Kidney (tissue), 13 donors: ENCODE measurements at regions not wholly inside any gene's neighbourhood (a gene's known extent, or its start where the extent isn't known, plus 50 kb on each side); places are given as distances from the start of the nearest gene placed in this dataset.
A peak's percentile ranks its signal among the peaks of the same experiment; 100 is the strongest.

Experiments
- DNase-seq, 5 donors: peaks; one replicate each; pipeline ENCODE4 v3.0.0-alpha.2; 2013 to 2020
- FAIRE-seq: peaks from 2 replicates; lab custom pipeline; 2012; peaks lifted over from hg19 to GRCh38; lab: Jason Lieb, UNC
- H3K27ac ChIP-seq, 2 donors: one replicate each; pipeline ENCODE4 v1.7.0; 2013; ENCODE audit warnings: low read depth in 2 of 2, low read length in 2 of 2, inconsistent platforms in 1 of 2
- H3K27me3 ChIP-seq: one replicate; pipeline ENCODE4 v1.7.1; 2013; ENCODE audit warnings: low read length, inconsistent platforms; ENCODE audit not compliant: control insufficient read depth, insufficient read depth
- H3K36me3 ChIP-seq, 3 donors: one replicate each; pipeline versions ENCODE4 v1.7.0 to v1.7.1; 2013; ENCODE audit warnings: low read length in 3 of 3, control low read depth in 1 of 3, inconsistent platforms in 1 of 3; ENCODE audit not compliant: insufficient read depth in 3 of 3, control insufficient read depth in 2 of 3
- H3K4me1 ChIP-seq, 3 donors: one replicate each; pipeline versions ENCODE4 v1.7.0 to v1.7.1; 2013; ENCODE audit warnings: low read length in 3 of 3, inconsistent platforms in 1 of 3, low read depth in 1 of 3; ENCODE audit not compliant: control insufficient read depth in 2 of 3, insufficient read depth in 2 of 3
- H3K4me3 ChIP-seq, 3 donors: one replicate each; pipeline versions ENCODE4 v1.7.0 to v1.8.1; 2013; ENCODE audit warnings: low read length in 3 of 3, control low read depth in 1 of 3, inconsistent platforms in 1 of 3
- H3K9ac ChIP-seq, 3 donors: one replicate each; pipeline versions ENCODE4 v1.7.0 to v1.7.1; 2013; ENCODE audit warnings: low read length in 3 of 3, control low read depth in 1 of 3, inconsistent platforms in 1 of 3
- H3K9me3 ChIP-seq, 3 donors: one replicate each; pipeline versions ENCODE4 v1.7.0 to v1.7.1; 2013; ENCODE audit warnings: low read length in 3 of 3, control low read depth in 1 of 3, inconsistent platforms in 1 of 3; ENCODE audit not compliant: control insufficient read depth in 2 of 3, insufficient read depth in 1 of 3
- intact Hi-C: fragments of 100-400 bp; cut with DNase I; formaldehyde crosslinking; loops from one replicate; pipeline ENCODE4 v1.11.1; 2022
- TF ChIP-seq, protein P1 (sequence below): IDR thresholded peaks from 3 replicates; pipeline ENCODE4 v1.5.1; 2012; ENCODE audit warnings: mild to moderate bottlenecking, moderate library complexity, borderline replicate concordance; ENCODE audit not compliant: insufficient read depth; ENCODE audit errors: extremely low read depth
- donor health status: control.
- donor health status: control.
- donor health status: control.
- donor health status: control.
- donor health status: control.
- donor health status: DM: yes; HTN: yes; CAD: no.
- donor health status: Normal renal cell carcinoma (clear cell type).

DNA sequence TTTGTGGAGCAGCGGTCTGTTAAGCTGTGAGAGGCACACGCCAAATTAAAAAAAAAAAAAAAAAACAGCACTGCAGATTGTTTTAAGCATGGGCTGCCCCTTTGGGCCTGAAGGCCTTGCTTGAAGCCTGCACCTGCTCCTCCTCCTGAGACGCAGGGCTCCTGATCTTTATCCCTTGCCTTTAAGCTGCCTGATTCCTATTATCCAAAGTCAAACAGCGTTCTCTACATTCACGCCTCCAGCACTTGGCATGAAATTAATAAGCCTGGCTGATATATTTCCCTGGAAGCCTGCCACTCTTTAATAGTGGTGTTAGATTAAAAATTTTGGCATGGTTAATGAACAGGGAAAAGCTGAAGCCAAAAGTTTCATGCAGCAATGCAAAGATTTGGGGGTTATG lies 163.9 kb downstream of the FAXC start:
- no peaks in the 10 kb centered on the region for H3K4me1 ChIP-seq
- TF ChIP-seq, protein P1, sequence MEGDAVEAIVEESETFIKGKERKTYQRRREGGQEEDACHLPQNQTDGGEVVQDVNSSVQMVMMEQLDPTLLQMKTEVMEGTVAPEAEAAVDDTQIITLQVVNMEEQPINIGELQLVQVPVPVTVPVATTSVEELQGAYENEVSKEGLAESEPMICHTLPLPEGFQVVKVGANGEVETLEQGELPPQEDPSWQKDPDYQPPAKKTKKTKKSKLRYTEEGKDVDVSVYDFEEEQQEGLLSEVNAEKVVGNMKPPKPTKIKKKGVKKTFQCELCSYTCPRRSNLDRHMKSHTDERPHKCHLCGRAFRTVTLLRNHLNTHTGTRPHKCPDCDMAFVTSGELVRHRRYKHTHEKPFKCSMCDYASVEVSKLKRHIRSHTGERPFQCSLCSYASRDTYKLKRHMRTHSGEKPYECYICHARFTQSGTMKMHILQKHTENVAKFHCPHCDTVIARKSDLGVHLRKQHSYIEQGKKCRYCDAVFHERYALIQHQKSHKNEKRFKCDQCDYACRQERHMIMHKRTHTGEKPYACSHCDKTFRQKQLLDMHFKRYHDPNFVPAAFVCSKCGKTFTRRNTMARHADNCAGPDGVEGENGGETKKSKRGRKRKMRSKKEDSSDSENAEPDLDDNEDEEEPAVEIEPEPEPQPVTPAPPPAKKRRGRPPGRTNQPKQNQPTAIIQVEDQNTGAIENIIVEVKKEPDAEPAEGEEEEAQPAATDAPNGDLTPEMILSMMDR, result no peak
- DNase-seq (peak in 1 of 5 donors; percentile 3), FAIRE-seq (no peak)
- no peaks in the 10 kb centered on the region for H3K27me3 ChIP-seq
- no peaks in the 10 kb centered on the region for H3K36me3 ChIP-seq
- peaks cover 0 to 5% (median 0%) of the 10 kb centered on the region in 3 donors for H3K9me3 ChIP-seq
- no peak overlapping the region for H3K9ac ChIP-seq
- H3K27ac ChIP-seq, result no peak overlapping the region
- H3K4me3 ChIP-seq, result no peak overlapping the region
- intact Hi-C loops, result no loop called here

DNA sequence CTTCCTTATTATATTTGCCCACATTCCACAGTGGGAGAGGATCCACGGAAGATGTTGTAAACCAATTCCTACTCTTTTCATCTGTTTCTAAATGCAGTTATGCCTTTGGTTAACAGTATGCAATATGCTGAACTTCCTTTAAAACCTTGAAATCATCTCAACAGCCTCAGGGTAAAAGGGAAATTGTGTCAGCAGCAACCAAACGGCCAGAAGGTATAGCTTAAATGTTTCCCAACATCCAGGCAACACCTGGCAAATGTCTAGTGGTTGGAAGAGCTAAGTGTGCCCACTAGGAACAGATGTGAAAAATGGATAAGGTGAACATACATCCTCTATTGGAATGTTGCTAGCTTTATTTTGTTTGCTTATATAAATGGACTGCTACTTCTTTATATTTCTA lies 164.8 kb downstream of the FAXC start:
- intact Hi-C loops, result no loop called here
- Histone ChIP-seq H3K27ac (no peak overlapping the region), H3K4me3 (no peak overlapping the region), H3K9ac (no peak overlapping the region), H3K9me3 (peaks cover 0 to 11% (median 0%) of the 10 kb centered on the region in 3 donors), H3K4me1 (no peaks in the 10 kb centered on the region), H3K27me3 (no peaks in the 10 kb centered on the region), H3K36me3 (no peaks in the 10 kb centered on the region)
- DNase-seq, result no peak
- TF ChIP-seq, protein P1, result no peak
- no peak for FAIRE-seq

DNA sequence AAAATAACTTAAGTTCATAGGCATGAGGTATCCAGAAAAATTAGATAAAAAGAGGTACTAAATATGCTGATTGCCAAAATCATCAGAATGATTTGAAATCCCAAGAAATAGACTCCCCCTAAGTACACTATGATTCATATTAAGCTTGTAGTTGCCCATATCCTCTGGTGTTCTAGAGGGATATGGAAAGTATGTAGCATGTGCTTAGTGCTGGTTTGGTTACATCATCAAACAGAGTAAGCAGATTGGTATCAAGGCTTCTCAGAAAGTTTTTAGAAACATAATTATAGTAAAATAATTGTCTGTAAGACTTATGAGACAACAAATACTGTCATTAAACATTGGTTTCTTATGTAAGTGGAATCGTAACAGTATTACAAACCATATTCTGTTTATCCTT lies 166.4 kb downstream of the FAXC start:
- Histone ChIP-seq H3K4me1 (no peaks in the 10 kb centered on the region), H3K9me3 (peaks cover 0 to 11% (median 0%) of the 10 kb centered on the region in 3 donors), H3K4me3 (no peak overlapping the region), H3K36me3 (no peaks in the 10 kb centered on the region), H3K9ac (no peak overlapping the region), H3K27me3 (no peaks in the 10 kb centered on the region), H3K27ac (no peak overlapping the region)
- TF ChIP-seq, protein P1, result no peak
- intact Hi-C loops, result no loop called here
- no peak for FAIRE-seq
- no peak for DNase-seq

DNA sequence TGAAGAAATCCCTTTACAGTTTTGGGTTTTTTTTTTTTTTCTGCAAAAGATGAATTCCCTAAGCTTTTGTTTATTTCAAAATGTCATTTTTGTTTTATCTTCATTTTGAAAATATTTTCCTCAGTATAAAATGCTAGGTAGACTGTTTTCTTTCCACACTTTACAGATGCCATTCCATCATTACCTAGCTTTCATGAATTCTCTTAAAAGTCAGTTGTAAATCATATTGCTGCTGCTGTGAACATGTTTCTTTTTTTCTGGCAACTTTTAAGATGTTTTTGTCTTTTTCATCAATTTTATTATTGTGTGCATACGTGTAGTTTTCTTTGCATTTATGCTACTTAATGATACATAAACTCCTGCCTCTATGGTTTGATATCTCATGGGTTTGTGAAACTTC lies 168.3 kb downstream of the FAXC start:
- Histone ChIP-seq H3K27me3 (no peaks in the 10 kb centered on the region), H3K36me3 (no peaks in the 10 kb centered on the region), H3K9me3 (peaks cover 0 to 11% (median 0%) of the 10 kb centered on the region in 3 donors), H3K27ac (no peak overlapping the region), H3K9ac (no peak overlapping the region), H3K4me1 (no peaks in the 10 kb centered on the region), H3K4me3 (no peak overlapping the region)
- intact Hi-C loops, result no loop called here
- FAIRE-seq, result no peak
- DNase-seq, result no peak
- TF ChIP-seq, protein P1, result no peak
